Stomach smooth muscle (tissue), 2 donors: ENCODE measurements at regions not wholly inside any gene's neighbourhood (a gene's known extent, or its start where the extent isn't known, plus 50 kb on each side); places are given as distances from the start of the nearest gene placed in this dataset.

ENCODE experiments used
- H3K27ac ChIP-seq: one replicate; pipeline ENCODE4 v1.7.0; 2013; ENCODE audit warnings: mild to moderate bottlenecking, low read length, inconsistent platforms
- H3K27me3 ChIP-seq, 2 donors: one replicate each; pipeline ENCODE4 v1.7.0; 2013; ENCODE audit warnings: low read length in 2 of 2; ENCODE audit not compliant: insufficient read depth in 2 of 2, control insufficient read depth in 1 of 2
- H3K36me3 ChIP-seq, 2 donors: one replicate each; pipeline ENCODE4 v1.7.0; 2013; ENCODE audit warnings: low read length in 2 of 2; ENCODE audit not compliant: control insufficient read depth in 2 of 2, insufficient read depth in 2 of 2
- H3K4me1 ChIP-seq: one replicate; pipeline ENCODE4 v1.7.0; 2013; ENCODE audit warnings: low read length; ENCODE audit not compliant: control insufficient read depth, insufficient read depth
- H3K4me3 ChIP-seq, 2 donors: one replicate each; pipeline ENCODE4 v1.7.0; 2013; ENCODE audit warnings: low read length in 2 of 2
- H3K9ac ChIP-seq, 2 donors: one replicate each; pipeline ENCODE4 v1.7.0; 2013; ENCODE audit warnings: low read length in 2 of 2, mild to moderate bottlenecking in 1 of 2
- H3K9me3 ChIP-seq, 2 donors: one replicate each; pipeline ENCODE4 v1.7.0; 2013; ENCODE audit warnings: low read length in 2 of 2; ENCODE audit not compliant: control insufficient read depth in 2 of 2
- donor health status: healthy.
- donor health status: Pancreatic carcinoma.

DNA sequence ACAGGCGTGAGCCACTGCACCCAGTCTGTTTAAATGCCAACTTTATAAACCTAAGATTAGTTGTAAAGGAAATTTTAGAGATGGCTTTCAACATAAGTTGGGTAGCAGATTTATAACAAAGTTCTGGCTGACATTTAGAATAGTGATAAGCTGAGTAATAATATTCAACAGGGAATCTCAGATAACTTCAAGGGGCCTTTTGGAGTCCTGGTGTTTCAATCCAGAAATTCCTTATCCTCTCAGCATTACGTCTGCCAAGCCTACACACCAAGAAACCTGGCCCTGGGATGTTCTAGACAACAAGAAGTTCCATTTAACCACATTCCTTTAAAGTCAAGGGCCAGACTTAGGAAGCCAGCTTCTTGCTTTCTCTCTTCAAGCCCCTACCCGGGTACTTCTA, 59.5 kb upstream of the DYRK2 start:
- Histone ChIP-seq H3K36me3 (no peaks in the 10 kb centered on the region), H3K4me3 (no peak overlapping the region), H3K4me1 (no peaks in the 10 kb centered on the region), H3K27ac (no peak overlapping the region), H3K27me3 (no peaks in the 10 kb centered on the region), H3K9me3 (no peaks in the 10 kb centered on the region), H3K9ac (no peak overlapping the region)

DNA sequence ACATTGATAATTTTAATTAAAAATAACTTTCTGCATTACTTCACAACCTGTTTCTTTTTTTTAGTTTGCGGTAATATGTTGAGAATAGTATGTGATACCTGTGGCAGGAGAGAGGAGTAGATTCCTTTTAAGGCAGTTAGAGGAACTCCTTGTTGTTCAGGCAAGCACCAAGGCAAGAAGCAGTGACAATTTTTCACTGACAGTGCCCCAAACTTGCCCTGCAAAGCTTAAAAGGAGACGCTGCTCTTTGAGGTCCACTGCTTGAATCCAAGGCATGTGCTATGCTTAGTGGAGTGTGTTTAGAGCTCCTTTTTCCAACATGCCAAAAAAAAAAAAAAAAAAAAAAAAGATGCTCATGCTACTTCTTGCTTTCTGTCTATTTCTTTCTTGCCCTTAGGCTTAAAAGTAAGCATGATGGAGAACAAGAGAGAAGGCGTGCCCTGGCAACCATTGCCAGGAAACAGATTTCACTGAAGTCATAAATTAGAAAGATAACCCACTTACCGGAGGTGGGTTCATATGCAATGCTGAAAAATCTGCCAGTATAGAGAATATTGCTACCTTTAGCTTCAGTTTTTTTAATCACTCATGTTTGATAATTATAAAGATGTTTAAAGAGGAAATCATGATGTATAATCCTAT, 58.3 kb upstream of the DYRK2 start:
- no peaks in the 10 kb centered on the region for H3K27me3 ChIP-seq
- H3K9me3 ChIP-seq: no peaks in the 10 kb centered on the region
- H3K9ac ChIP-seq: no peak overlapping the region
- H3K4me1 ChIP-seq: no peaks in the 10 kb centered on the region
- H3K4me3 ChIP-seq: no peak overlapping the region
- H3K36me3 ChIP-seq: no peaks in the 10 kb centered on the region
- no peak overlapping the region for H3K27ac ChIP-seq

DNA sequence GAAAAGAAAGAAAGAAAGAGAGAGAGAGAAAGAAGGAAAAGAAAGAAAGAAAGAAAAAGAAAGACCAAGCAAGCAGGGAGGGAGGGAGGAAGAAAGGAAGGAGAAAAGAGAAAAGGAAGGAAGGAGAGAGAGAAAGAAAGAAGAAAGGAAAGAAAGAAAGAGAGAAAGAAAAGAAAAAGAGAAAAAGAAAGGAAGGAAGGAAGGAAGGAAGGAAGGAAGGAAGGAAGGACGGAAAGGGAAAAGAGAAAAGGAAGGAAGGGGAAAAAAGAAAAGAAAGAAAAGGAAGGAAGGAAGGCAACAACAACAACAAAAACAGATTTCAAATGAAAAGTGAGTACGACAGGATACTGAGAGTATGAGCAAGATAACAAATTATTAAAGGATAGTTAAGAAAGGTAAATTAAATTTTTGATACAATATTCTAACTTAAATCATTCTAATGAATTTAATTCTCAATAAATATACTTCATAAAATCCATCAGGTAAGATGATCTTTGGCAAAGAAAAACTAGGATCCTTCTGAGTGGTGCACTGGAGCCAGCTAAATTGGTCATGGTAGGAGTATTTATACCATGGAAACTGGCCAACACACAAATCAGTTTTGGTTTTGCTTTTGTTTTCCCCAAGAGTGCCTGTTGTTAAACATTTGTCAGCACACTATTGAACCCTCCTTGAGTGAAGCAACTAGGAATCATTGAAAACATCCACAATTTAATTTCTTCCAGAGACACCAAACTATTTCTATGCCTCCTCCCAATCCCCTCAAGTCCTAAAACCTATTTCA, 56.1 kb upstream of the DYRK2 start:
- Histone ChIP-seq H3K27me3 (no peaks in the 10 kb centered on the region), H3K4me3 (no peak overlapping the region), H3K27ac (no peak overlapping the region), H3K36me3 (no peaks in the 10 kb centered on the region), H3K9me3 (no peaks in the 10 kb centered on the region), H3K9ac (no peak overlapping the region), H3K4me1 (no peaks in the 10 kb centered on the region)

DNA sequence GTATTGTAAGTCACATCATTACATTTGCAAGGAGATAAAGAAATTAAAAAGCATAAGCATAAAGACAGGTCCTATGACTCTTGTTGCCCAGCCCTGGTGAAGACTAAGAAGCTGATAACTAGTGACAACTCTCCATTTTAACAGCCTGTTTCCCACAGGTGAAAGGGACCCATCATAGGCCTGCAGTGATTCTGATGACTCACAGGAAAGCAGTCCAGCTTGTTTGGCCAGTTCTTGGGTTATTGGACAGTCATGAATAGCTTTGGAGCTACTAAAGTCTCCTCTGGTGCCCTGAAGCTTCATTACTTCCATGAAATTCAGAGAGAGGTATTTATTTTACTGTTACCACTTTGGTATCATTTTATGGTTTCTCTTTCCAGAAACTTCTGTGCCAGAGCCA, 55.5 kb upstream of the DYRK2 start:
- no peak overlapping the region for H3K9ac ChIP-seq
- H3K36me3 ChIP-seq: no peaks in the 10 kb centered on the region
- H3K9me3 ChIP-seq: no peaks in the 10 kb centered on the region
- H3K27ac ChIP-seq: no peak overlapping the region
- H3K4me3 ChIP-seq: no peak overlapping the region
- no peaks in the 10 kb centered on the region for H3K27me3 ChIP-seq
- H3K4me1 ChIP-seq: no peaks in the 10 kb centered on the region

DNA sequence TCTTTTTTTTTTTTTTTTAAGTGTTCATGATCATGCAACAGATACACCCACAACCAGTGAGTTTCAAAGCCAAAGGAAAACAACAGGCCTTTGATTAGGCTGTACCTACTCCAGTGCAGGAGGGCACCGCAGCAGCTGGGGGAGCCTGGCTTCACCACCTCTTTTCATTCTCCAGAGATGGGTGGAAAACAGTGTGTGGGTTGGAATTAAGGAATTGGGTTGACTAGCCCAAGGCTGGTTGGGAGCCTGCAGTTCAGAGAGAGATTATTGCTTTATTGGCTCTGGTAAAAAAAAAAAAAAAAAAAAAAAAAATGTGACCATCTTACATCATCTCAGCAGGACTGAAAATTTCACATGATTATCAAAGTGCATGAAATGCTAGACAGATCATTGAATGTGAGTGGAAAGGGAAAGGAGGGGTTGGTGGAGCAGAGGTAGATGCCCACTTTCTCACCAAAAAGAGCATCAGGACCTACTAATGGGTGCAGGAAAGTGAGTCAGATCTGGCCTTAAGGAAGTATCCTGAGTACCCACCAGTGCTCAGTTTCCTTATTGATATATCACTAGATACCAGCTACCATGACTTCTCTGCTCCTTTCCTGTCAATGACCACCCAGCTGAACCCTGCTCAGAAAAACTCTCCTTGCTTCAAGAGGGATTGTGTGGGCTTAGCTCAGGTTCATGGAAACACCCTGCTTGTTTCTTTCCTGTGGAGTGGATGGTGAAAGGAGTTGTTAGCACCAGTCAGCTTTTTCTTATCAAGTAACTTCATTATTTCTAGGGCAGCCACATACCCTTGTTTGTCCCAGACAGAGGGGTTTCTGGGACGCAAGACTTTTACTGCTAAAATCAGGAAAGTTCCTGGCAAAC, 54.8 kb upstream of the DYRK2 start:
- Histone ChIP-seq H3K4me1 (no peaks in the 10 kb centered on the region), H3K4me3 (no peak overlapping the region), H3K9ac (no peak overlapping the region), H3K27me3 (no peaks in the 10 kb centered on the region), H3K27ac (no peak overlapping the region), H3K9me3 (no peaks in the 10 kb centered on the region), H3K36me3 (no peaks in the 10 kb centered on the region)

DNA sequence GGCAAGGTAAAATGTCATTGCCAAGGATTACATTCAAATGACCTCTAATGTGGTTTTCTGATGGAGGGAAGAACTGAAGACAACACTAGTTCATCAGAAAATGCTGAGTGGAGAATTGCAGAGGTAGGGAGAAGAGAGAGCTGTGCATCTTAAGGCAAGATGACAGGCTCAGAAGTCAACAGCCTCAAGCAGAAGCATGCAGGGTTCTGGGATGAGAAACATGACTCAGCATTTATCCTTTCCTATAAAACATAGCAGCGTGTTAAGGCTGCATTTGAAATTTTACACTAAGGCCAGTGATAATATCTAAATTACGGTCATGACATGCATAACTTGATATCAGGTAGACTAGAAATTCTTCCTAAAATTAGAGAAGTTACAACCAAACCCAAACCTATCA, 53.7 kb upstream of the DYRK2 start:
- Histone ChIP-seq H3K4me3 (no peak overlapping the region), H3K9ac (no peak overlapping the region), H3K27me3 (no peaks in the 10 kb centered on the region), H3K27ac (no peak overlapping the region), H3K9me3 (no peaks in the 10 kb centered on the region), H3K36me3 (no peaks in the 10 kb centered on the region), H3K4me1 (no peaks in the 10 kb centered on the region)

DNA sequence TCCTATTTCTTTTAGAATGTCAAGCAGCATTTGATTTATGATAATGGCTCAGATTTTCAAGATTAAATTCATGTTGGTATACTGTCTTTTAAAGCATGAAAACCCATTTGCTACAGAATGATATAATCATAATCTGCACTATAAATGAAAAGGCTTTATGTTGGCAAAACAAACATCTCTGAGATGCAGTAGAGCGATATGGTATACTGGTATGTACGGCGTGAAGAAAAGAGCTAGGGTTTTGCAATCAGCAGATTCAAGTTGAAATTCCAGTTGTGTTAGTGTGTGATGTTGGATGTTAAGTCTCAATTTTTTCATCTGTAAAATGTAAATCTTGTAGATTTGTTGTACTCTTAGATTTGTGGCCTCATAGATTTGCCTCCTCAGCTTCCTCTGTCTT, 53.2 kb upstream of the DYRK2 start:
- no peaks in the 10 kb centered on the region for H3K36me3 ChIP-seq
- H3K27me3 ChIP-seq: no peaks in the 10 kb centered on the region
- no peak overlapping the region for H3K9ac ChIP-seq
- H3K4me3 ChIP-seq: no peak overlapping the region
- no peaks in the 10 kb centered on the region for H3K9me3 ChIP-seq
- H3K27ac ChIP-seq: no peak overlapping the region
- H3K4me1 ChIP-seq: no peaks in the 10 kb centered on the region

DNA sequence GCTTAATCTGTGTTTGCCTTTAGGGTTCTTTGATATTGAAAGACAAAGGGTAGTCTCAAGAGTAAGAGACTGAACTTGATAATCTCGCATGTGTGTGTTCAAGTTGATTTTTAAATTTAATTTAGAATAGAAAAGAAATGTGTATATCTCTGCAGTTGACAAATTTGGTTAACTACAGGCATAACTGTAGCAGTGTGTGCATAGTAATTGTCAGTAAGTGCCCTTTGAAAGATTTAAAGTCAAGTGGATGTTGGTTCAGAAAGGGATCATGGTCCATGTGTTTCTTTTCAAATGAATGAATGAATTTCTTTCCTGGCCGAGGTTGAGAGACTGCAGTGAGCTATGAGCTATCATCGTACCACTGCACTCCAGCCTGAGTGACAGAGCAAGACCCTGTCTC, 49.9 kb upstream of the DYRK2 start:
- H3K36me3 ChIP-seq: no peaks in the 10 kb centered on the region
- H3K27ac ChIP-seq: no peak overlapping the region

More for the DNA sequence above, 49.9 kb upstream of the DYRK2 start:
- Histone ChIP-seq H3K9ac (no peak overlapping the region), H3K27me3 (no peaks in the 10 kb centered on the region), H3K4me1 (no peaks in the 10 kb centered on the region), H3K4me3 (no peak overlapping the region), H3K9me3 (no peaks in the 10 kb centered on the region)
